ENCODE measurements at regions not wholly inside any gene's neighbourhood (a gene's known extent, or its start where the extent isn't known, plus 50 kb on each side); places are given as distances from the start of the nearest gene placed in this dataset.

DNA sequence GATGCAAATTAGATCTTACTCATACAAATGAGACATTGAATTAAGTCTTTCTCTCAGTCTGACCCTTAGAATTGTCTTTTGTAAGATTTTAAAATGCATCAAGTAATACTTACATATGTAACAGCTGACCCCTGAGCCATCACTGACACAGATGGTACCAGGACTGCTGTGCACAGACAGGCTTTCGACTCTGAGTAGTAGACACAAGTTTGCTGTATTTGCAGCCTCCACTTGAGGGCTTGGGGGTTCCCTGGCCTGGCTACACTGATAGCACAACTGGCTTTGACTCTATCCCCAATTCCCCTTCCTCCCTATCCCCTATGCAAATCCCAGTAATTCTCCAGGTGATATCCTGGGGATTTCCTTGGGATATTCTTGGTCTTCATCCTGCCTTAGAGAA, 200.7 kb downstream of the RPIA start:
- Histone ChIP-seq H3K9me3 (no peaks in the 10 kb centered on the region), H3K27me3 (ENCODE audit: insufficient read depth in 3 of 3, low read length in 2 of 3) (peaks cover 0 to 2% (median 0%) of the 10 kb centered on the region in 3 donors), H3K36me3 (ENCODE audit: insufficient read depth in 1 of 2, low read depth in 1 of 2) (no peaks in the 10 kb centered on the region), H3K4me3 (no peak overlapping the region), H3K4me1 (no peaks in the 10 kb centered on the region), H3K27ac (no peak overlapping the region)
- intact Hi-C loops (cut with DNase I), result no loop called here
- TF ChIP-seq, protein P1, sequence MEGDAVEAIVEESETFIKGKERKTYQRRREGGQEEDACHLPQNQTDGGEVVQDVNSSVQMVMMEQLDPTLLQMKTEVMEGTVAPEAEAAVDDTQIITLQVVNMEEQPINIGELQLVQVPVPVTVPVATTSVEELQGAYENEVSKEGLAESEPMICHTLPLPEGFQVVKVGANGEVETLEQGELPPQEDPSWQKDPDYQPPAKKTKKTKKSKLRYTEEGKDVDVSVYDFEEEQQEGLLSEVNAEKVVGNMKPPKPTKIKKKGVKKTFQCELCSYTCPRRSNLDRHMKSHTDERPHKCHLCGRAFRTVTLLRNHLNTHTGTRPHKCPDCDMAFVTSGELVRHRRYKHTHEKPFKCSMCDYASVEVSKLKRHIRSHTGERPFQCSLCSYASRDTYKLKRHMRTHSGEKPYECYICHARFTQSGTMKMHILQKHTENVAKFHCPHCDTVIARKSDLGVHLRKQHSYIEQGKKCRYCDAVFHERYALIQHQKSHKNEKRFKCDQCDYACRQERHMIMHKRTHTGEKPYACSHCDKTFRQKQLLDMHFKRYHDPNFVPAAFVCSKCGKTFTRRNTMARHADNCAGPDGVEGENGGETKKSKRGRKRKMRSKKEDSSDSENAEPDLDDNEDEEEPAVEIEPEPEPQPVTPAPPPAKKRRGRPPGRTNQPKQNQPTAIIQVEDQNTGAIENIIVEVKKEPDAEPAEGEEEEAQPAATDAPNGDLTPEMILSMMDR (IDR thresholded peaks at IDR 0.05), result no peak
- WGBS, 3 donors, result 84 to 88% (median 88%) methylated on average over 1 of the region's 1 CpG
- ATAC-seq (no peak), DNase-seq (no peak)

DNA sequence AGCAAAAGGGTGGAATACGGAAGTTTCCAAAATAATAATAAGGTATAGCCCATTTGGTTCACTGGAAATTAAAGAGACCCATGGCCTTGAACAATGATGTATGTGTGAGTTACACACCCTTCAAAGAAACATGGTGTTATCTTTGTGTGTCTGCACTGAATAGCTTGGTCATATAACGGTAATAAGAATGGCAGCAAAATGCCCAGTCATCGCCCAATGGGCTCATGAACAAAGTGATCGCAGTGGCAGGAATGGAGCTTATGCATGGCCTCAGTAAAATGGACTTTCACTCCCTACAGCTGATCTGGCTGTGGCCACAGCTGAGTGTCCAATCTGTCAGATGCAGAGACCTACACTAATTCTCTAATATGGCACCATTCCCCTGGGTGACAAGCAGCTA, 201.3 kb downstream of the RPIA start:
- intact Hi-C loops (cut with DNase I), result no loop called here
- H3K9me3 ChIP-seq, result no peaks in the 10 kb centered on the region
- ATAC-seq, result no peak
- peaks cover 0 to 2% (median 0%) of the 10 kb centered on the region in 3 donors for H3K27me3 ChIP-seq (ENCODE audit: insufficient read depth in 3 of 3, low read length in 2 of 3)
- no peak for DNase-seq
- H3K36me3 ChIP-seq (ENCODE audit: insufficient read depth in 1 of 2, low read depth in 1 of 2), result no peaks in the 10 kb centered on the region
- no peak overlapping the region for H3K27ac ChIP-seq
- WGBS, 3 donors, result 89 to 95% (median 94%) methylated on average over 4 of the region's 4 CpGs
- TF ChIP-seq, protein P1 (IDR thresholded peaks at IDR 0.05), result no peak
- H3K4me3 ChIP-seq, result no peak overlapping the region
- no peaks in the 10 kb centered on the region for H3K4me1 ChIP-seq

DNA sequence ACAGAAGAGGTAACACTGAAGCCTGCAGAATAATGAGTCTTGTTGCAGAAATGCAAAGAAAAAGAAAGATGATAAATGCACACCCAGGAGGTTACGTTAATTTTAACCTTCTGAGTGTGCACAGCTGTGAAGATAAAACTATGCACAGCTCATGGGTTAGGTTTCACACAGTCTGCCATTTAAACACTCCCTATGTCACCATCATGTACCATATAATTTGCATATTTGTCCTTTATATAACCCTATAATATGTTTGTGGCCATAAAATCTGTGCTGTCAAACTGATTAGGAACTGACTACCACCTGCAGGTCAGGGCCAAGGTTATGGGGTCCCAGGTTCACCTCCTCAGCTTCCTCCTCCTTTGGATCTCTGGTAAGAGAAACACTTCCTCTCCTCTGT, 205.5 kb downstream of the RPIA start:
- DNase-seq (no peak), ATAC-seq (no peak)
- intact Hi-C loops (cut with DNase I), result no loop called here
- Histone ChIP-seq H3K9me3 (no peaks in the 10 kb centered on the region), H3K4me1 (no peaks in the 10 kb centered on the region), H3K36me3 (ENCODE audit: insufficient read depth in 1 of 2, low read depth in 1 of 2) (no peaks in the 10 kb centered on the region), H3K27me3 (ENCODE audit: insufficient read depth in 3 of 3, low read length in 2 of 3) (peaks cover 0 to 4% (median 0%) of the 10 kb centered on the region in 3 donors), H3K4me3 (no peak overlapping the region), H3K27ac (no peak overlapping the region)
- TF ChIP-seq, protein P1 (IDR thresholded peaks at IDR 0.05), result no peak
- 31 to 36% (median 36%) methylated on average over 1 of the region's 1 CpG for WGBS, 3 donors

DNA sequence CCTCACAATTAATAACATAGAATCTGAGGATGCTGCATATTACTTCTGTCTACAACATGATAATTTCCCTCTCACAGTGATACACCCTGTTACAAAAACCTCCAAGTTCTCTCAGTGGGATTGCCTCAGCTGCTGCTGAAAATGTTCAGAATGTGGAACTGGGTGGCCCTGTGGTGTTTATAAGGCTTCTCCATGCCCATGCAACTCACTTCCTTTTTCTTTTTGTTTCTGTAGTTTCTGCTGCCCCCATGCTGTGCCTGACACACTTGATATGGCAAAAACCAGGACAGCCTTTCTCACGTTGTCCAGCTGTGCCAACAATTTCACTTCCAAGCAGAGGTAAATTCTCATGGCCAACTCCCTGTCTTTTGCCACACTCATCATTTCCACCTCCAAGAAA, 206.2 kb downstream of the RPIA start:
- DNase-seq, result no peak
- no peaks in the 10 kb centered on the region for H3K4me1 ChIP-seq
- intact Hi-C loops (cut with DNase I), result no loop called here
- H3K9me3 ChIP-seq, result no peaks in the 10 kb centered on the region
- no peak for ATAC-seq
- no peaks in the 10 kb centered on the region for H3K36me3 ChIP-seq (ENCODE audit: insufficient read depth in 1 of 2, low read depth in 1 of 2)
- no peak overlapping the region for H3K4me3 ChIP-seq
- 4 to 18% (median 18%) methylated on average over 1 of the region's 1 CpG for WGBS, 3 donors
- no peak overlapping the region for H3K27ac ChIP-seq
- peaks cover 0 to 4% (median 0%) of the 10 kb centered on the region in 3 donors for H3K27me3 ChIP-seq (ENCODE audit: insufficient read depth in 3 of 3, low read length in 2 of 3)
- TF ChIP-seq, protein P1 (IDR thresholded peaks at IDR 0.05), result no peak

DNA sequence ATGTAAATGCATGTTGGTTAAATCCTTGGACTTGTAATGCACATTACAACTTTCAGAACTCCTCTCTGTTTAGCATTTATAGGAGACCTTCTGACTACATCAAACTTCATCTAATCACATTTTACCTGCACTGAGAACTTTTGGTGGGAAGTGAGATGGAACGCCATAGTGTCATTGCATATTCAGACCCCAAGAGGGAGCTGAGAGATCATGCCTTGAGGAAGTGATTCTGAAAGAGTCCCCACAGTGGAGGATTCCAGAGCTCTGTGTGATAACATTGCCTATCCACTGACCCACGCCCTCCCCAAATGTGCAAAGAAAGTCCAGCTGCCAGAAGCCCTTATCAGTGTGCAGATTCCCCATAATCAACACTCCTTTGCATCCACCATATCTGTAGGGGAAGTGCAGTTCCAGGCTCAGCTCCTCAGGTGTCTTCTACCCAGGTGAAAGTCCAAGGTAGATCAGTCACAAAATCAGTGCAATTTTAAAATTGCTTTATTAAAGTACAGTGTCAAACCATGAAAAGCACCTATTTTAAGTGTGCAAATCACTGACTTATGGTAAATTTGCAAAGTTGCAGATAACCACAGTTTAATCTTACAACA, 212.4 kb downstream of the RPIA start:
- Histone ChIP-seq H3K4me1 (no peaks in the 10 kb centered on the region), H3K4me3 (no peak overlapping the region), H3K27me3 (ENCODE audit: insufficient read depth in 3 of 3, low read length in 2 of 3) (no peaks in the 10 kb centered on the region), H3K36me3 (ENCODE audit: insufficient read depth in 1 of 2, low read depth in 1 of 2) (no peaks in the 10 kb centered on the region), H3K27ac (no peak overlapping the region), H3K9me3 (no peaks in the 10 kb centered on the region)
- 2 to 9% (median 7%) methylated on average over 2 of the region's 2 CpGs for WGBS, 3 donors
- ATAC-seq (no peak), DNase-seq (no peak)
- intact Hi-C loops (cut with DNase I), result no loop called here
- TF ChIP-seq, protein P1 (IDR thresholded peaks at IDR 0.05), result peak; percentile 56
